ENCODE measurements at regions not wholly inside any gene's neighbourhood (a gene's known extent, or its start where the extent isn't known, plus 50 kb on each side); places are given as distances from the start of the nearest gene placed in this dataset.
"Not testable (repeated sequence)": the region's sequence is repeated elsewhere in the genome, so short reads cannot be mapped to it uniquely, and the experiment has no call there.

GRCh38 chr2:87525497-87525991 lies 222.3 kb upstream of the PLGLB2 start:
- not testable (repeated sequence) for TF ChIP-seq POLR2A (IDR thresholded peaks at IDR 0.05; ENCODE audit: low read depth); POLR2AphosphoS5 (IDR thresholded peaks at IDR 0.05); CTCF (IDR thresholded peaks at IDR 0.05)

All from esophagus muscularis mucosa (tissue), 3 donors.